ENCODE measurements at regions not wholly inside any gene's neighbourhood (a gene's known extent, or its start where the extent isn't known, plus 50 kb on each side); places are given as distances from the start of the nearest gene placed in this dataset.

- DNase-seq (ENCODE audit: low spot score): no peak
Measured at GRCh38 chr2:226272435-226272834, 527.2 kb downstream of the IRS1 start.

GRCh38 chr2:226270285-226271058, 529.1 kb downstream of the IRS1 start:
- no peak for DNase-seq (ENCODE audit: low spot score)

- DNase-seq (ENCODE audit: low spot score): no peak
Measured at GRCh38 chr2:226267516-226268289, 531.9 kb downstream of the IRS1 start.

GRCh38 chr2:226256709-226257376, 542.8 kb downstream of the IRS1 start:
- DNase-seq (ENCODE audit: low spot score): no peak

- no peak for DNase-seq (ENCODE audit: low spot score)
Measured at GRCh38 chr2:226256237-226256636, 543.4 kb downstream of the IRS1 start.

GRCh38 chr2:226251661-226252060, 548.0 kb downstream of the IRS1 start:
- no peak for DNase-seq (ENCODE audit: low spot score)

- DNase-seq (ENCODE audit: low spot score): no peak
Measured at GRCh38 chr2:226247289-226248275, 552.0 kb downstream of the IRS1 start.

- DNase-seq (ENCODE audit: low spot score): no peak
Measured at GRCh38 chr2:226234187-226234586, 565.4 kb downstream of the IRS1 start.

- DNase-seq (ENCODE audit: low spot score): no peak
Measured at GRCh38 chr2:226233388-226233787, 566.2 kb downstream of the IRS1 start.

- DNase-seq (ENCODE audit: low spot score): no peak
Measured at GRCh38 chr2:226228080-226228479, 571.5 kb downstream of the IRS1 start.

- DNase-seq (ENCODE audit: low spot score): no peak
Measured at GRCh38 chr2:226227341-226227740, 572.3 kb downstream of the IRS1 start.

GRCh38 chr2:226223704-226224103, 575.9 kb downstream of the IRS1 start:
- no peak for DNase-seq (ENCODE audit: low spot score)

- no peak for DNase-seq (ENCODE audit: low spot score)
Measured at GRCh38 chr2:226220511-226220910, 579.1 kb downstream of the IRS1 start.

- no peak for DNase-seq (ENCODE audit: low spot score)
Measured at GRCh38 chr2:226217191-226217590, 582.4 kb downstream of the IRS1 start.

- DNase-seq (ENCODE audit: low spot score): no peak
Measured at GRCh38 chr2:226216575-226216974, 583.0 kb downstream of the IRS1 start.

- DNase-seq (ENCODE audit: low spot score): peak; percentile 78
Measured at GRCh38 chr2:226215902-226216503, 583.6 kb downstream of the IRS1 start.

- DNase-seq (ENCODE audit: low spot score): no peak
Measured at GRCh38 chr2:226213717-226214116, 585.9 kb downstream of the IRS1 start.

GRCh38 chr2:226211439-226211838, 588.2 kb downstream of the IRS1 start:
- no peak for DNase-seq (ENCODE audit: low spot score)

GRCh38 chr2:226208726-226209125, 590.9 kb downstream of the IRS1 start:
- DNase-seq (ENCODE audit: low spot score): no peak

- no peak for DNase-seq (ENCODE audit: low spot score)
Measured at GRCh38 chr2:226207671-226208070, 591.9 kb downstream of the IRS1 start.

- DNase-seq (ENCODE audit: low spot score): no peak
Measured at GRCh38 chr2:226199555-226199954, 600.1 kb downstream of the IRS1 start.

Measured in ecto neural progenitor cell (in vitro differentiated cells).